Stimulated activated effector memory CD8-positive, alpha-beta T cell treated with anti-CD3 and anti-CD28 coated beads, Interleukin-12 subunit alpha, Interleukin-12 subunit beta, amount 100 ng/mL, for 72 hours (primary cell): ENCODE measurements at regions not wholly inside any gene's neighbourhood (a gene's known extent, or its start where the extent isn't known, plus 50 kb on each side); places are given as distances from the start of the nearest gene placed in this dataset.
"Not testable (repeated sequence)": the region's sequence is repeated elsewhere in the genome, so short reads cannot be mapped to it uniquely, and the experiment has no call there.

Source experiments
- ATAC-seq: fragments of 150-1000 bp; cut with Tn5 transposase; 2 replicates; pipeline ENCODE4 v1.10.0; 2021
- DNase-seq, 2 donors: peaks; one replicate each; pipeline ENCODE4 v3.0.0; 2021 to 2022; ENCODE audit warnings: low spot score in 2 of 2
- H3K27ac Mint-ChIP-seq: one replicate; pipeline ENCODE4 v1.8.0; 2022; ENCODE audit warnings: mild to moderate bottlenecking, mixed read lengths
- H3K36me3 Mint-ChIP-seq: one replicate; pipeline ENCODE4 v1.8.0; 2022; ENCODE audit warnings: mild to moderate bottlenecking, mixed read lengths
- H3K4me1 Mint-ChIP-seq: one replicate; pipeline ENCODE4 v1.8.0; 2022; ENCODE audit warnings: mixed read lengths
- H3K4me3 Mint-ChIP-seq: one replicate; pipeline ENCODE4 v1.8.0; 2022; ENCODE audit warnings: mild to moderate bottlenecking, mixed read lengths
- H3K9me3 Mint-ChIP-seq: one replicate; pipeline ENCODE4 v1.8.0; 2022; ENCODE audit warnings: mixed read lengths

DNA sequence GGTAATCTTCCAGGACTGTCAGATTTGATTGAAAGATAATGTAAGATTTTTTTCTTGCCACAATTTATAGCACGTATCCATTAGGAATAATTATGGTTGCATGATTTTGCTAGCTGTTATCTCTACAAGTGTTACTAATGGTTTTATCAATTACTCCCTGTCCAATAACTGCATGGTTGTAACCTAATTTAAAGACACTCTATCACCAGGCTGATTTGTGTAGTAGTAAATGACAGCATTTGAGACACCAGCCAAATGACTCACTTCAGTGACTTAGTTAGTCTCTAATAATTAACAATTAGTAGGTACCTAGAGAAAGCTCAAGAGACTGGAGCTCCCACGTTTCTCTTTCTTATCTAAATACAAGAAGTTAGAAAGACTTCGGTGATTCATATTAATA is 453.8 kb upstream of the POU3F2 start:
- Mint-ChIP-seq H3K4me3 (no peak overlapping the region), H3K27ac (no peak overlapping the region), H3K9me3 (peaks cover 13% of the 10 kb centered on the region), H3K4me1 (no peaks in the 10 kb centered on the region), H3K36me3 (no peaks in the 10 kb centered on the region)
- ATAC-seq (no peak), DNase-seq (no peak)

DNA sequence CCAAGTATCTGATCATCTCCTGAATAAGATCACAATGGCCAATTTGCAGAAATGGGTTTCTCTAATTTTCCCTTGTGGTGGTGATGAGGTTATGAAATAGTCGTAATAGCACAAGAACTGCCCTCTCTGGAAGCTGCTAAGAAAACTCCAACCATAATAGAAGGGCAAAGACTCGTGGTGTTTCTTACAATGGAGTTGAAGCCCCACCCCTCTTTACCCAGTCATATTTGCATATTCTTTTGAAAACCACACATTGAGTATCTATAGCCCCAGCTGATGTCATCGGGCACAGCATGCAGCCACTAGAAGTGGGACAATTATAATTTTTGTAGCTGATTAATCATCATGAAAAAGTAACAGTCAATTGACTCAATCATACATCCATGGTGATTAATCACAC is 452.1 kb upstream of the POU3F2 start:
- Mint-ChIP-seq H3K4me1 (no peaks in the 10 kb centered on the region), H3K9me3 (peaks cover 6% of the 10 kb centered on the region), H3K4me3 (no peak overlapping the region), H3K27ac (no peak overlapping the region), H3K36me3 (no peaks in the 10 kb centered on the region)
- ATAC-seq, result peak; percentile 46
- DNase-seq, result no peak

DNA sequence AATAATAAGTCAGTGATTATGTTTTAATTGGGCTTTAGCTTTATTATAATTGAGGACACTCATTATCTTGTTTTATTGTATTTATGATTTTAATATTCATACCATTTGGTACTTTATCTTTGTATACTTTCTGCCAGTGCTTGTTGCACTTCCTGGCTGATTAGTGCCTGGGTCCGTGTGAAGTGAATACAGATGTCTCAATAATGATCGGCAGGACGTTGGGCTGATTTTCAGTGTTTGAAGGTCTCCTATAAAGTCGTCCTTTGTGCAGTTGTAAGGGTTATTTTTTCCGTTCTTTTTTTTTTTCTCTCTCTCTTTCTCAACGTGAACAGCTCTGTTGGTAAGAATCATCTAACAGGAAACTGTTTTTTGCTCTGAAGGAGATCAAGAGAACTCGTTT is 450.0 kb upstream of the POU3F2 start:
- Mint-ChIP-seq H3K4me1 (no peaks in the 10 kb centered on the region), H3K27ac (no peak overlapping the region), H3K9me3 (no peaks in the 10 kb centered on the region), H3K4me3 (no peak overlapping the region), H3K36me3 (no peaks in the 10 kb centered on the region)
- ATAC-seq (no peak), DNase-seq (no peak)

DNA sequence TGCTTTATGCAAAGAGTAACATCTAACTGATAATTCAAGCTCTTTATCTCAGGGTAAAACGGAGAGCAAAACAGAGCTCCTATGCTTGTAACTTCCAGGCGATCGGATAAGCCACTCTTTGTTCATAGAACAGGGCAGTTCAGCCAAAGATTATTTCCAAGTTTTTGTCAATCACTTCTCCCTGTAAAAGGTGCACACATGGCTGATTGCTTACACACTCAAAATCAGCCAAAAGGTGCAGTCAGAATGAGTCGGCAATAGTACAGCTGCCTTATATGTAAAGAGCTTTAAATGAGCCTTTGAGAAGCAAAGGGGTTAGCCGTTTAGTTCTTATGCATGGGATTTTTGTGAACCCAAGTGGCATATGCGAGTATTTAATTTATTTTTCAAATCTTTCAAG is 449.6 kb upstream of the POU3F2 start:
- Mint-ChIP-seq H3K4me1 (no peaks in the 10 kb centered on the region), H3K27ac (no peak overlapping the region), H3K4me3 (no peak overlapping the region), H3K36me3 (no peaks in the 10 kb centered on the region), H3K9me3 (no peaks in the 10 kb centered on the region)
- DNase-seq (no peak), ATAC-seq (no peak)

DNA sequence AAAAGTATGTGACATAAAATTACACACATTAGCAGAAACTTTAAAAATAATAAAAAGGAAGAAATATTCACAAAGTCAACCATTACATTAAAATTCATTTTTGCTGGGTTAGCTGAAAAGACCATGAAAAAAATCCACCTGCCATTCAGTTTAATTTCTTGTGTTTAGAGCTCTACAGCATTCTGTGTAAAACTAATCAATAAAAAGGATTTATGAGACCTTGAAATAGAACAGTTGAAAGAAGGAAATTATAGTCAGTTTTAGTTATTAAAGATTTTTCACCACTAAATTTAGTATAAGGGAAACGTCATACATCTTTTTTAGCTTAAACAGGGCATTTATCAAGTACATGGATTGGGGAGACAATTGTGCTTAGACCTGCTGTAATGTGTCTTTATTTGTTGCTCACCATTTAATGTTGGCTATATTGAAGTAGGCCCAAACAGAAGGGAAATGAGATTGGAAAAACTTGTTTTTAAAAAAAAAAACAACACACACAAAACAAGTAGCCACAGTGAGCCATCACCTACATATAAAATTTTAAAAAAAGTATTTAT is 438.7 kb upstream of the POU3F2 start:
- no peaks in the 10 kb centered on the region for H3K4me1 Mint-ChIP-seq
- H3K27ac Mint-ChIP-seq, result no peak overlapping the region
- H3K36me3 Mint-ChIP-seq, result no peaks in the 10 kb centered on the region
- H3K9me3 Mint-ChIP-seq, result peaks cover 3% of the 10 kb centered on the region
- H3K4me3 Mint-ChIP-seq, result no peak overlapping the region
- DNase-seq, result no peak
- ATAC-seq, result no peak

DNA sequence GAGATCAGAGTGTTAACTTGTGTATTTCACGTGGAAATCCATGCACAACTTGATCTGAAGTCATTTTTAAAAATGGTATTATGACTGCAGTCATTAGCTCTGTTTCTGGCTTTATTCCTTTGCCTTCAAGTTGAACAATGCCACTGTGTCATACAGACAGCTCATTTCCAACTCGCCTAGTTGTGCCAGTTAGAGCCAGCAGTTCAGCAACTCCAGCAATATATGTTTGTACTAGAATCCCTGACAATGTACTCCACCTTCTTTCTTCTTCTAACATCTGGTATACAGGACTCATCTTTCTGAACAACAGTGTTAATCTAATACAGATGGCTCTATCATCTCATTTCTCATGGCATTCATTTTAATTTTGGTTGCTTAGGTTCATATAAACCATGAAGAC is 418.3 kb upstream of the POU3F2 start:
- no peak for ATAC-seq
- Mint-ChIP-seq H3K4me1 (no peaks in the 10 kb centered on the region), H3K9me3 (peaks cover 8% of the 10 kb centered on the region), H3K27ac (no peak overlapping the region), H3K4me3 (peak overlapping the region; percentile 22), H3K36me3 (no peaks in the 10 kb centered on the region)
- DNase-seq, result no peak

DNA sequence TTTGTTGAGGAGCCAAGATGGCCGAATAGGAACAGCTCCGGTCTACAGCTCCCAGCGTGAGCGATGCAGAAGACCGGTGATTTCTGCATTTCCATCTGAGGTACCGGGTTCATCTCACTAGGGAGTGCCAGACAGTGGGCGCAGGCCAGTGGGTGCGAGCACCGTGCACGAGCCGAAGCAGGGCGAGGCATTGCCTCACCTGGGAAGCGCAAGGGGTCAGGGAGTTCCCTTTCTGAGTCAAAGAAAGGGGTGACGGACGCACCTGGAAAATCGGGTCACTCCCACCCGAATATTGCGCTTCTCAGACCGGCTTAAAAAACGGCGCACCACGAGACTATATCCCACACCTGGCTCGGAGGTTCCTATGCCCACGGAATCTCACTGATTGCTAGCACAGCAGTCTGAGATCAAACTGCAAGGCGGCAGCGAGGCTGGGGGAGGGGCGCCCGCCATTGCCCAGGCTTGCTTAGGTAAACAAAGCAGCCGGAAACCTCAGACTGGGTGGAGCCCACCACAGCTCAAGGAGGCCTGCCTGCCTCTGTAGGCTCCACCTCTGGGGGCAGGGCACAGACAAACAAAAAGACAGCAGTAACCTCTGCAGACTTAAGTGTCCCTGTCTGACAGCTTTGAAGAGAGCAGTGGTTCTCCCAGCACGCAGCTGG is 417.7 kb upstream of the POU3F2 start:
- not testable (repeated sequence) for H3K36me3 Mint-ChIP-seq, ATAC-seq, DNase-seq, H3K9me3 Mint-ChIP-seq, H3K4me1 Mint-ChIP-seq, H3K27ac Mint-ChIP-seq
- peak overlapping the region; percentile 22 for H3K4me3 Mint-ChIP-seq

DNA sequence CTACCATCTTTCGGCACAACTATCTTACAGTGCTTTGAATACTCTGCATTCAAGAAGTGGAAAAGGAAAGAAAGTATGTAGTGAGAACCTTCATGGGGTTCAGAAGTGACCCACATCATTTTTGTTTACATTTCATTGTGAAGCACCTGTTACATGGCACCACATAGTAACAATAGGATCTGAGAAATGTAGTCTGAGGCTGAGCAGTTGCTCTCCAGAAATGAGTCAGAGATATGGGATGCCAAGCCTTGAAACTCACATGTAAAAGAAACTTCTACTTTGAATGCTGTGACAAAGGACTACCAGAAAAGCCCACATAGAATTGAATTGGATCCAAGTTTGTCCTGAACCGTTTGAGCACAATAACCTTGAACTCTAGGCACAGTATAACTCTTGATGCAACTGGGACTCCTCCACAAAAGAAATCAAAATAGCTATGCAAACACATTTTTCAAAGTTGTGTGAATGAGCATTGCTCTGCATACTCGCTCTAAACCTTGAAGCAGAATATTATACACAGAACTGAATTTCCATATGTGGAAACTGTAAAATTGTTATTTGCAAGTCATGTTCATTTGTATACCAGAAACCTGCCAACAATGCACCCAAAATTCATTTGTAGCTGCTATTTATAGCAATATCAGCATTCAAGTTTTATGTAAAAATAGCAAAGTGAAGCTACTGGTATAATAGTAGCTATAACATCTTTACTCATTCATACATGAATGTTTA is 400.9 kb upstream of the POU3F2 start:
- Mint-ChIP-seq H3K4me1 (no peaks in the 10 kb centered on the region), H3K9me3 (peaks cover 9% of the 10 kb centered on the region), H3K27ac (no peak overlapping the region), H3K4me3 (no peak overlapping the region), H3K36me3 (no peaks in the 10 kb centered on the region)
- no peak for DNase-seq
- no peak for ATAC-seq

DNA sequence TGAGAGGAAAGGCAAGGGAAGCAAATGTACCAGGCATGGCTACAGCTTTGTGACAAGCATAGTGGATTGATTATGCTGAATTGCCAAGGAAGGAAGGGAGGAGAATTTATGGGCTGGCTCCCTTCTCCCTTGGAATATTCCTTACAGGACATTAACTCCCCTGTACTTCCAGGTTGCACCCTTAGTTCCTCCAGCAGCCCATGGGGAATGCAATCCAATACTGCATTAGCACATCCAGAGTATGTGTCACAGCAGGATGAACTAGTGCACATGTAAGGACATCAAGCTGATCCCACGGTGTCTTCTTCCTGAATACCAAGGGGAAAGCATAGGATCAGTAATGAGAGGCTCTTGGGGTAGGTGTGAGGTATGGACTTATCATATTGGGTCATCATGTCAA is 390.7 kb upstream of the POU3F2 start:
- H3K9me3 Mint-ChIP-seq, result peaks cover 23% of the 10 kb centered on the region
- no peaks in the 10 kb centered on the region for H3K36me3 Mint-ChIP-seq
- H3K4me3 Mint-ChIP-seq, result no peak overlapping the region
- DNase-seq (no peak), ATAC-seq (no peak)
- H3K27ac Mint-ChIP-seq, result no peak overlapping the region
- H3K4me1 Mint-ChIP-seq, result no peaks in the 10 kb centered on the region

DNA sequence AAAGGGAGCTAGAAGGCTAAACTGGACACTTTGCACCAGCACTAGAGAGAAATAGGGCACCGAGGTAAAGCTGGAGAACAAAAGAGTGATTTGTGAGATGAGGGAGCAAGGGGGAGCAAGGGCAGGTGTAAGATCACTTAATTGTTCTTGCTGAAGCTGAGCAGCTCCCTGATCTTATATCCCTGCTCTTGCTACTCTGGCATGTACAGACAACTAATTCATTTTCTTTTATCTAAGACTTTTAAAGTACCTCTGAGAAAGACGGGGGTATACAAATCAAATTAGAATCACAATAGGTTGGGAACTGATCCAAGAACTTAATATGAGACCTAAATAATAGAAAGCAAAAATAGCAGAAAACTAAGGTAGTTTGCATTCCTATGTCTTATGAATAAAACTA is 381.7 kb upstream of the POU3F2 start:
- Mint-ChIP-seq H3K4me3 (no peak overlapping the region), H3K36me3 (no peaks in the 10 kb centered on the region), H3K4me1 (no peaks in the 10 kb centered on the region), H3K9me3 (peaks cover 4% of the 10 kb centered on the region), H3K27ac (no peak overlapping the region)
- ATAC-seq (no peak), DNase-seq (no peak)

DNA sequence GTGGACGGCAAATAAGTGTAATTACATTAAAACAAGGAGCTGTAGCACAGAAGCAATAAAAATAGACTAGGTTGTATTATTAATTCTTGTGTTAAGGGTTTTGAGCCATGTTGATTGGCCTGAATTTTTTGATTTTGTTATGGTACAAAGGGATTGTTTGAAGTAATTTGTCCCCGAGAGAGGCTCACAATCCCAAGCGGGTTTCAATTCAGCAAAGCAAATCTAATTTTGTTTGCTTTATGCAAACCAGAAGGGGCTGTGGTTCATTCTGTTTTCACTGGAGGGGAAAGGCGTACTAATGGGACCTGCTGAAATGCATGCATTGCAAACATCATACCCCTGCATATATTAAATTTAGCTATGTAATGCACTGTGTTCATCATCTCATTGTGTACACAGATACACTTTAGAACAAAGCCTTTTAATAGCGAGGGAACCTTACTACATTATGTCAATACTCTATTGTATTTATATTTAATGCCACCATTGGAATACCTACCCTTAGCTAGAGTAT is 379.5 kb upstream of the POU3F2 start:
- ATAC-seq (no peak), DNase-seq (no peak)
- Mint-ChIP-seq H3K9me3 (no peaks in the 10 kb centered on the region), H3K4me3 (no peak overlapping the region), H3K4me1 (no peaks in the 10 kb centered on the region), H3K36me3 (no peaks in the 10 kb centered on the region), H3K27ac (no peak overlapping the region)

DNA sequence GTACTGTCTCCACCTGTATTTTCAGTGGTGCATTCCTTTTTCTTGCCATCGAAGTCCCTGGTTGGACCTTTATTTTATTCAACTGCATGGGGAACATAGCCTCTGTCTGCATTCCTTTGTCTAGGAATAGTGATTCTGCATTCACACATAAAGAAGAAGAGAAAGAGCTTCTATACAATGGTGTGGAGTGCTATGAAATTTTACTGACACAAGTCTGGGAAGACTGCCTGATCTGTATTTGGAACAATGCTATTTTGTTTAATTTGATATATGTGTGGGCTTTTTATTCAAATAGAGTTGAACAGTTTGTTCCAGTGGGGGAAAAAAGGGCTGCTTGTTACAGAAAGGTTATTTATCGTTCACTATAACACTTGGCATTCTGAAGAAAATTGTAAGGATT is 375.7 kb upstream of the POU3F2 start:
- no peak for ATAC-seq
- Mint-ChIP-seq H3K36me3 (no peaks in the 10 kb centered on the region), H3K4me1 (no peaks in the 10 kb centered on the region), H3K4me3 (no peak overlapping the region), H3K9me3 (no peaks in the 10 kb centered on the region), H3K27ac (no peak overlapping the region)
- DNase-seq, result no peak

DNA sequence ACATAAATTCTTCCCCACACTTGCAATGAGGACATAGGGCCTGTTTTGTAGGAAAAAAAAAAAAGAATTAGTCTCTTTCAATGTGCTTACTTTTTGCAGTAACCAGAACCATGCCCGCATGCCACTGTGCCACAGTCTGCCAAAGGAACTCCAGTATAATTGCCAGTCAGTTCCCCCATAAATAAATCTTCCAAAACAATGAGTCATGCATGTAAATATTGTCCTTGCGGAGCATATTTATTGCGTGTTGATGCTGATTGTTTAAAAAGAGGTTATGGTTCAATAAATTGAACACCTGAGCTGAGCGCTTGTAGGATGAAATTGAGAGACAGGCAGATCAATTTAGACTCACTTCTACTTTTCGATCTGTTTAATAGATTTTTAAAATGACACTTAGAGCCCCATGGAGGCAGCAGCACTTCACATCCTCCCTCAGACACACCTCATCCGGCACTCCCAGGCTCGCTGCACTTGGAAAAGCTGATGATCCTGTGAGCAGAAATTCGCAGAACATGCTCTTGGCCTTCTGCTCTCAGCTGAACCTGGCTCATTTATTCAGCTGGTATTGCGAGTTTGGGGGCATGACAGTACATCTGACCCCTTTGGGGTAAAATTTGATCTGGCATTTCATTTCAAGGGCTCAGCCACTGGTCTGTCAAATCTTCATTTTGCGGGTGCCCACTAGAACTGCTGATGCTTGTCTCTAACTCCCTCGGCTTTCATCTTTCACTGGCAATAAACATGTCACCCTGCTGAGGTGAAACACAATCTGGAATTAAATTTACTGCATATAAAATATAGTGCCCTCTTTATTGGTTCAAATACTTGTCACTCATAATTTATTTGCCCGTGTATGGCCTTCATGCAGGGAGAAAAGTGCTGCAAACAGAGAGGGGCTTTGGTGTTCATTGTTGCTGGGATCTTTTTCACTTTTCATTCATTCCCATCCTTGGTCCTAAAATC is 371.1 kb upstream of the POU3F2 start:
- H3K4me3 Mint-ChIP-seq, result no peak overlapping the region
- no peaks in the 10 kb centered on the region for H3K9me3 Mint-ChIP-seq
- ATAC-seq (no peak), DNase-seq (no peak)
- no peak overlapping the region for H3K27ac Mint-ChIP-seq
- no peaks in the 10 kb centered on the region for H3K36me3 Mint-ChIP-seq
- no peaks in the 10 kb centered on the region for H3K4me1 Mint-ChIP-seq

DNA sequence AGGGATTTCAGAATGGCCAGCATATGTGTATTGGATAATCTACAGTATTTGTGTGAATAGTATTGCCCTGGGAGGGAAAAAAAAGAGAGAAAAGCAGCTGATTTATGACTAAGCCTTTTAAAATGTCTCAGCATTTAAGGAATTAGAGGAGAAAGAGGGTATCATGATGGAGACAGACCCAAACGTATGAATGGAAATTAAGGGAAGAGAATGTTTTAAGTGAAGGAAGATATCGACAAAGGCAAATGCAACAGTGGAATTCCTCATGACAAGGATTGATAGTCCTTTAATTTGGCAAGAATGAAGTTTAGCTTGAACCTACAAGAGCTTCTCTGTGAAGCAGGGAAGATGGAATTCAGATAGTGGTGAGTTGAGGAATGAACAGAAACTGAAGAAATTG is 367.3 kb upstream of the POU3F2 start:
- ATAC-seq (no peak), DNase-seq (no peak)
- H3K27ac Mint-ChIP-seq, result no peak overlapping the region
- no peaks in the 10 kb centered on the region for H3K36me3 Mint-ChIP-seq
- no peak overlapping the region for H3K4me3 Mint-ChIP-seq
- H3K4me1 Mint-ChIP-seq, result no peaks in the 10 kb centered on the region
- peaks cover 9% of the 10 kb centered on the region for H3K9me3 Mint-ChIP-seq

DNA sequence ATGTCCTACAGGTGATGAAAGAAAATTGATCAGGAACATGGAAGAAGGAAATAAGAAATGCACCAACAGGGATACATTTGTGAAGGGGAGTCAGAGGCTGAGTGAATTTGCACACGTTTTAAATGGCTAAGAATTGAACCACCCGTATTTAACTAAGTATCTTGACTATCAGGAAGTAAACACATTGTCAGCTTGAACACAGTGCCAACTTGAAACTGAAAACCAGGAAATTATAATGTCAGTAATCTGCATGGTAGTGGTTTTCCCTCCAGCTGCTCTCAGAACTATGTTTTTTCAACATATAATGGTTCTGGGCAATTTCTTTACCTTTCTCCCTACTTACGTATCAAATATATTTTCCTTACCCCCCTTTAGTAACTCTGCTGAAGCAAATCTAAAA is 366.5 kb upstream of the POU3F2 start:
- H3K4me3 Mint-ChIP-seq, result no peak overlapping the region
- H3K36me3 Mint-ChIP-seq, result no peaks in the 10 kb centered on the region
- no peak for ATAC-seq
- H3K27ac Mint-ChIP-seq, result no peak overlapping the region
- peaks cover 13% of the 10 kb centered on the region for H3K9me3 Mint-ChIP-seq
- no peak for DNase-seq
- H3K4me1 Mint-ChIP-seq, result no peaks in the 10 kb centered on the region
